ENCODE measurements at regions not wholly inside any gene's neighbourhood (a gene's known extent, or its start where the extent isn't known, plus 50 kb on each side); places are given as distances from the start of the nearest gene placed in this dataset.
"Not testable (repeated sequence)": the region's sequence is repeated elsewhere in the genome, so short reads cannot be mapped to it uniquely, and the experiment has no call there.

DNA sequence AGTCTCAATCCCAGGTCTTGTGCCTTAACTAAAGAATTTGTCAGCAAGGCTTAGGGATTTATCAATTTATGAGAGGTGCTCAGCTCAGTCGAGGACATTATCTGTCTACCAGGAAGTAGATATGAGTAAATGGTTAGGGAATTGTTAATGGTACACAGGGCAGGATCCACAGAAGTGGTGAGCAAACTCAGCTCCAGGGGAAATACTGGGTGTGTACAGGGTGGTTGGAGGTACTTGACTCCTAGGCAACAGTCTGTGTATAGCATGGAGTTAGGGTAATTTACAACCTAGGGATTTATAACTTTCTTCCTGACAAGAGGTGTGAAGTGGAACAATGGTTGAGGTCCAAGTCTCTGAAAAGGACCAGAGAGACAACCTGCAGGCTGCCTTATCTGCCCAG lies 123.4 kb upstream of the OR9Q1 start:
- no peaks in the 10 kb centered on the region for H3K27me3 ChIP-seq (replicated peaks; ENCODE audit: control insufficient read depth, insufficient read depth, low read length)
- no peaks in the 10 kb centered on the region for H3K36me3 ChIP-seq (ENCODE audit: control insufficient read depth, insufficient read depth, low read length, severe bottlenecking)
- H3K4me1 ChIP-seq (ENCODE audit: control insufficient read depth, insufficient read depth, low read length) = no peaks in the 10 kb centered on the region
- H3K9ac ChIP-seq (ENCODE audit: low read length) = no peak overlapping the region
- H3K9me3 ChIP-seq (ENCODE audit: control insufficient read depth, low read length) = no peaks in the 10 kb centered on the region
- DNase-seq (ENCODE audit: low read depth) = no peak
- no peak overlapping the region for H3K4me3 ChIP-seq (ENCODE audit: low read length)

- Histone ChIP-seq H3K9ac (ENCODE audit: low read length) (no peak overlapping the region), H3K36me3 (ENCODE audit: control insufficient read depth, insufficient read depth, low read length, severe bottlenecking) (no peaks in the 10 kb centered on the region), H3K9me3 (ENCODE audit: control insufficient read depth, low read length) (no peaks in the 10 kb centered on the region), H3K27me3 (replicated peaks; ENCODE audit: control insufficient read depth, insufficient read depth, low read length) (no peaks in the 10 kb centered on the region), H3K4me1 (ENCODE audit: control insufficient read depth, insufficient read depth, low read length) (no peaks in the 10 kb centered on the region), H3K4me3 (ENCODE audit: low read length) (no peak overlapping the region)
- DNase-seq (ENCODE audit: low read depth) = no peak
These were observed 122.4 kb upstream of the OR9Q1 start for GRCh38 chr11:57901278-57901677.

GRCh38 chr11:57901756-57902155 lies 121.9 kb upstream of the OR9Q1 start:
- DNase-seq (ENCODE audit: low read depth) = no peak

DNA sequence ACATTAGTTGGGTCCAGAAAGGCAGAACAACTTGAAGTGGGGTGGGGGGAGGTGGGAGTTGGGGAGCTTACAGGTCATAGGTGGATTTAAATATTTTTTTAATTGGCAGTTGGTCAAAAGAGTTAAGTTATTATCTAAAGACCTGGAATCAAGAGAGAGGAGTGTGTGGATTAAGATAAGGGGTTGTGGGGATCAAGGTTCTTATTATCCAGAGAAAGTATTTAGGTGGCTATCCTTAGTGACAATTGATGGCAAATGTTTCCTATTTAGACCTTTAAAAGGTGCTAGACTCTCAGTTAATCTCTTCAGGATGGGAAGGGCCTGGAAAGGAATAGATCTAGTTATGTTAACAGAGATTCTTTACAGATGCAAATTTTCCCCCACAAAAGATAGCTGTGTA lies 120.7 kb upstream of the OR9Q1 start:
- DNase-seq (ENCODE audit: low read depth) = no peak
- Histone ChIP-seq H3K36me3 (ENCODE audit: control insufficient read depth, insufficient read depth, low read length, severe bottlenecking) (no peaks in the 10 kb centered on the region), H3K4me1 (ENCODE audit: control insufficient read depth, insufficient read depth, low read length) (no peaks in the 10 kb centered on the region), H3K9me3 (ENCODE audit: control insufficient read depth, low read length) (no peaks in the 10 kb centered on the region), H3K9ac (ENCODE audit: low read length) (no peak overlapping the region), H3K27me3 (replicated peaks; ENCODE audit: control insufficient read depth, insufficient read depth, low read length) (no peaks in the 10 kb centered on the region), H3K4me3 (ENCODE audit: low read length) (no peak overlapping the region)

More at GRCh38 chr11:57901756-57902155, 121.9 kb upstream of the OR9Q1 start:
- Histone ChIP-seq H3K36me3 (ENCODE audit: control insufficient read depth, insufficient read depth, low read length, severe bottlenecking) (no peaks in the 10 kb centered on the region), H3K27me3 (replicated peaks; ENCODE audit: control insufficient read depth, insufficient read depth, low read length) (no peaks in the 10 kb centered on the region), H3K4me1 (ENCODE audit: control insufficient read depth, insufficient read depth, low read length) (no peaks in the 10 kb centered on the region), H3K9ac (ENCODE audit: low read length) (no peak overlapping the region), H3K4me3 (ENCODE audit: low read length) (no peak overlapping the region), H3K9me3 (ENCODE audit: control insufficient read depth, low read length) (no peaks in the 10 kb centered on the region)

DNA sequence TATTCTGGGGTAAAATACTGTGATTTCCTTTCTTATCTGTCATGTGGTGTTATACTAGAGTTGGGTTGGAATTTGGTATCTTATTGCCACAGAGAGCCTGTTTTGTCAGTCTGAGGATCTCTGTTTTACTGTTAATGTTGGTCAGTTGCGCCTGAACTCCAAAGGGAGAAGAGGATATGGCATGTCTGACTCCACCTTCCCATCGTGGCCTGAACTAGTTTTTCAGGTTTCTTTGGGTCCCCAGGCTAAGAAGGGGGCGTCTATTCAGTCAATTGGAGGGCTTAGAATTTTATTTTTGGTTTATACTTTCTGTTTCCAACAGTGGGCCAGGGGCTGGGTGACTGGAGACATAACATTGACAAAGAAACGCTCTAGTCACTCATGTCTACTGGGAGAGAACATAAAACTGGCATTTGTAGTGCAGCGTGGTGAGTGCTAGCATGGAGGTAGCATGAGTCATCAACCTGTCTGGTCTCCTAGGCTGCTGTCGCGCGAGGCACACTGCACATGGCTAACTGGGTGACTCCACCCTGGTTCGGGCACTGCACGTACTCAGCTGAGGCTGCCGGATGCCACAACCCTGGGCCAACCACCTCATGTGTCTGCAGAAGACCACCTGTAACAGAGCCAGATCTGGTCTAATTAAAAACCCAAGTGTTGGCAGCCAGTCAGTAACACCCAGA lies 120.1 kb upstream of the OR9Q1 start:
- Histone ChIP-seq H3K9me3 (ENCODE audit: control insufficient read depth, low read length) (no peaks in the 10 kb centered on the region), H3K9ac (ENCODE audit: low read length) (no peak overlapping the region), H3K36me3 (ENCODE audit: control insufficient read depth, insufficient read depth, low read length, severe bottlenecking) (no peaks in the 10 kb centered on the region), H3K4me1 (ENCODE audit: control insufficient read depth, insufficient read depth, low read length) (no peaks in the 10 kb centered on the region), H3K4me3 (ENCODE audit: low read length) (no peak overlapping the region), H3K27me3 (replicated peaks; ENCODE audit: control insufficient read depth, insufficient read depth, low read length) (no peaks in the 10 kb centered on the region)
- DNase-seq (ENCODE audit: low read depth) = no peak

DNA sequence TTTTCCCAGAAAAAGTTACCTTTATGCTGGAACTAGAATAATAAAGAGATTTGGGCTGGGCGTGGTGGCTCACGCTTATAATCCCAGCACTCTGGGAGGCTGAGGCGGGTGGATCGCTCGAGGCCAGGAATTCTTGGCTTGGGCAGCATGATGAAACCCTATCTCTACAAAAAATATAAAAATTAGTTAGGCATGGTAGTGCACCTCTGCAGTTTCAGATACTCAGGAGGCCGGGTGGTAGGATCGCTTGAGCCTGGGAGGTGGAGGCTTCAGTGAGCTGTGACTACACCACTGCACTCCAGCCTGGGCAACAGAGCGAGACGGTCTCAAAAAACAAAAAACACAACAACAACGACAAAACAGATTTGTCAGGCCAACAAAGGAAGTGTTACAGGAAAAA lies 119.3 kb upstream of the OR9Q1 start:
- no peaks in the 10 kb centered on the region for H3K9me3 ChIP-seq (ENCODE audit: control insufficient read depth, low read length)
- no peak overlapping the region for H3K9ac ChIP-seq (ENCODE audit: low read length)
- no peak for DNase-seq (ENCODE audit: low read depth)
- H3K4me1 ChIP-seq (ENCODE audit: control insufficient read depth, insufficient read depth, low read length) = no peaks in the 10 kb centered on the region
- H3K36me3 ChIP-seq (ENCODE audit: control insufficient read depth, insufficient read depth, low read length, severe bottlenecking) = no peaks in the 10 kb centered on the region
- H3K4me3 ChIP-seq (ENCODE audit: low read length) = no peak overlapping the region
- H3K27me3 ChIP-seq (replicated peaks; ENCODE audit: control insufficient read depth, insufficient read depth, low read length) = no peaks in the 10 kb centered on the region

GRCh38 chr11:57905439-57905838 lies 118.2 kb upstream of the OR9Q1 start:
- Histone ChIP-seq H3K4me3 (ENCODE audit: low read length) (no peak overlapping the region), H3K9ac (ENCODE audit: low read length) (no peak overlapping the region), H3K36me3 (ENCODE audit: control insufficient read depth, insufficient read depth, low read length, severe bottlenecking) (no peaks in the 10 kb centered on the region), H3K9me3 (ENCODE audit: control insufficient read depth, low read length) (no peaks in the 10 kb centered on the region), H3K27me3 (replicated peaks; ENCODE audit: control insufficient read depth, insufficient read depth, low read length) (no peaks in the 10 kb centered on the region), H3K4me1 (ENCODE audit: control insufficient read depth, insufficient read depth, low read length) (no peaks in the 10 kb centered on the region)
- DNase-seq (ENCODE audit: low read depth) = no peak

- H3K4me3 ChIP-seq (ENCODE audit: low read length); H3K36me3 ChIP-seq (ENCODE audit: control insufficient read depth, insufficient read depth, low read length, severe bottlenecking); H3K4me1 ChIP-seq (ENCODE audit: control insufficient read depth, insufficient read depth, low read length); H3K27me3 ChIP-seq (replicated peaks; ENCODE audit: control insufficient read depth, insufficient read depth, low read length); H3K9me3 ChIP-seq (ENCODE audit: control insufficient read depth, low read length); H3K9ac ChIP-seq (ENCODE audit: low read length); DNase-seq (ENCODE audit: low read depth): not testable (repeated sequence)
These were observed 115.3 kb upstream of the OR9Q1 start for GRCh38 chr11:57908399-57908798.

- DNase-seq (ENCODE audit: low read depth); H3K36me3 ChIP-seq (ENCODE audit: control insufficient read depth, insufficient read depth, low read length, severe bottlenecking); H3K9ac ChIP-seq (ENCODE audit: low read length); H3K9me3 ChIP-seq (ENCODE audit: control insufficient read depth, low read length); H3K4me3 ChIP-seq (ENCODE audit: low read length); H3K27me3 ChIP-seq (replicated peaks; ENCODE audit: control insufficient read depth, insufficient read depth, low read length); H3K4me1 ChIP-seq (ENCODE audit: control insufficient read depth, insufficient read depth, low read length): not testable (repeated sequence)
These were observed 112.2 kb upstream of the OR9Q1 start for GRCh38 chr11:57911522-57911921.

DNA sequence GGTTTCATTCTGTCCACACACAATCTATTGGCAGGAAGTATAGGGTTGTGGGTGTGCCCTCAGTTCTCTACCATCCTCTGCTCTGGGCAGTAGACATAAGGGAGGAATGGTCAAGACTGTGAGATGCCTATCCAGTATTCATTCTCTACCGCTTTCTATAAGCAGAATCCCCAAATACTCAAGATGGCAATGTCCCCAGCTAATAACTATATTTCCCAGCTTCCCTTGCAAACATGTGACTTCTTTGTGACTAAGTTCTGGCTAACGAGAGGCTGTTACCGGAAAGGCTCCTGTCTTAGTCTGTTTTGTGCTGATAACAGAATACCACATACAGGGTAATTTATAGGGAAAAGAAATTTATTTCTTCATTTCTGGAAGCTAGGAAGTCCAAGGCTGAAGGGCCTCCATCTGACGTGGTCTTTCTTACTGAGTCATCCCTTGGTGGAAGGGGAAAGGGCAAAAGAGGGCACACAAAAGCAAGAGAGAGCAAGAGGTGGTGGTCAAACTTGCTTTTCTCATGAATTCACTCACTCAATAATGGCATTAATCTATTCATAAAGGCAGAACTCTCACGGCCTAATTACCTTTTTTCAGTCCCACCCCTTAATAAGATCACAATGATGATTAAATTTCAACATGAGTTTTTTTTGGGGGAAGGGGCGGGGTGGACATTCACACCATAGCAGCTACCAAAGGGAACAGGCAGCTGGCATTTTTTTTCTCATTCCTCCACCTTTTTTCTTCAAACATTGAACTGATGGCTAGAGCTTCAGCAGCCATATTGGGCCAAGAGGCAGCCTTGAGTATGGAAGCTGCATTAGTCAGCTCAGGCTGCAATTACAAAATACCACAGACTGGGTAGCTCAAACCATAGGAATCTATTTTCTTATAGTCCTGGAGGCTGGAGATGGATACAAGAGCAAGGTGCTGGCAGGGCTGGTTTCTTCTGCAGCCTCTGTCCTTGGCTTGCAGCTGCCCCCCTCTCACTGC lies 109.7 kb upstream of the OR9Q1 start:
- no peak overlapping the region for H3K4me3 ChIP-seq (ENCODE audit: low read length)
- H3K36me3 ChIP-seq (ENCODE audit: control insufficient read depth, insufficient read depth, low read length, severe bottlenecking) = no peaks in the 10 kb centered on the region
- H3K4me1 ChIP-seq (ENCODE audit: control insufficient read depth, insufficient read depth, low read length) = no peaks in the 10 kb centered on the region
- H3K9me3 ChIP-seq (ENCODE audit: control insufficient read depth, low read length) = no peaks in the 10 kb centered on the region
- no peak overlapping the region for H3K9ac ChIP-seq (ENCODE audit: low read length)
- H3K27me3 ChIP-seq (replicated peaks; ENCODE audit: control insufficient read depth, insufficient read depth, low read length) = no peaks in the 10 kb centered on the region
- no peak for DNase-seq (ENCODE audit: low read depth)

GRCh38 chr11:57917632-57918031 lies 106.0 kb upstream of the OR9Q1 start:
- Histone ChIP-seq H3K9me3 (ENCODE audit: control insufficient read depth, low read length) (no peaks in the 10 kb centered on the region), H3K4me3 (ENCODE audit: low read length) (no peak overlapping the region), H3K36me3 (ENCODE audit: control insufficient read depth, insufficient read depth, low read length, severe bottlenecking) (no peaks in the 10 kb centered on the region), H3K27me3 (replicated peaks; ENCODE audit: control insufficient read depth, insufficient read depth, low read length) (no peaks in the 10 kb centered on the region), H3K4me1 (ENCODE audit: control insufficient read depth, insufficient read depth, low read length) (no peaks in the 10 kb centered on the region), H3K9ac (ENCODE audit: low read length) (no peak overlapping the region)
- no peak for DNase-seq (ENCODE audit: low read depth)
